RCC 7860 (cell line): ENCODE measurements at regions not wholly inside any gene's neighbourhood (a gene's known extent, or its start where the extent isn't known, plus 50 kb on each side); places are given as distances from the start of the nearest gene placed in this dataset.

Source experiments
- DNase-seq: peaks from one replicate; pipeline ENCODE4 v3.0.0-alpha.2; 2015; ENCODE audit warnings: low spot score
- FAIRE-seq: peaks from 2 replicates; lab custom pipeline; 2012; peaks lifted over from hg19 to GRCh38; lab: Jason Lieb, UNC

GRCh38 chr18:64888956-64889355 is 740.1 kb upstream of the LINC00305 start:
- no peak for FAIRE-seq
- no peak for DNase-seq

DNA sequence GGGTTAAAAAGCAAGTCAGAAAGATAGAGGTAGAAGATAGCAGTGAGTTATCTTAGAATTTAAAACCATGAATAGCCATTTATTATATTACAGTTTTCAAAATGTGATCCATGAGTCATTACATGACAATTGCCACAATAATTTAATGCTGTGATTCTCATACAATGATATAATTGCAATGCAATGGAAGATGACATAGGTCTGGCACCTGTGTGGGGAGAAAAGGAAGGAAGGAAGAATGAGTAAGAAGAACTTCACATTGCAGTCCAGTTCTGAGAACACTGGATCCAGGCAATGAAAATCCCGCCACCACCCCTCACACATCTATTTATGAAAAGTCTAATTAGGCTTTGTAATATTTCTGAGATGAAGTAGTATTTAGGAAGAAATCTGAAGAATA is 738.1 kb upstream of the LINC00305 start:
- FAIRE-seq (no peak), DNase-seq (no peak)

DNA sequence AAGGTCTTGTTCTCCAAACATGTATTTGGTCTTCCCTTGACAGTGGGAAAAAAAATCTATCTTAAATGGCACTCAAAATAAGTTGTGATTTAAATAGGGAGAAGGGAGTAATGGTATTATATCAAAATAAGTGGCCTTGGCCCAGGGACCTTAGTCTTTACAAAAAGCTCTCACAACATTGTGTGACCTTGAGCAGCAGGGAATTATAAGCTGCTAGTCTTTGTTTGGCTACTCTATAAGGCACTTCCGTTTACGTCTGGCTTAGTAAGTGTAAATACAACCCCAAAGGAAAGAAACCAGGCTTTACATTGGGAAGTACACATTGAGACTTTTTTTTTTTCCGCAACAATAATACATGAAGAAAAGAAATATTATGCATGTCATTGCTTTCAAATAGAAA is 734.0 kb upstream of the LINC00305 start:
- FAIRE-seq (no peak), DNase-seq (no peak)

DNA sequence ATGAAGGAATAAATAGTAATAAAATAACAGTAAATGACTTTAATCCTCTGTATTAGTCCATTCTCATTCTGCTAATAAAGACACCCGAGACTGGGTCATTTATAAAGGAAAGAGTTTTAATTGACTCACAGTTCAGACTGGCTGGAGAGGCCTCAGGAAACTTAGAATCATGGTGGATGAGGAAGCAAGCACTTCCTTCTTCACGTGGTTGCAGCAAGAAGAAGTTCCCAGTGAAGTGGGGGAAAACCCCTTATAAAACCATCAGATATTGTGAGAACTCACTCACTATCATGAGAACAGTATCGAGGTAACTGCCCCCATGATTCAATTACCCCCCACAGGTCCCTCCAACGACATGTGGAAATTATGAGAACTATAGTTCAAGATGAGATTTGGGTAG is 727.9 kb upstream of the LINC00305 start:
- FAIRE-seq (no peak), DNase-seq (no peak)

DNA sequence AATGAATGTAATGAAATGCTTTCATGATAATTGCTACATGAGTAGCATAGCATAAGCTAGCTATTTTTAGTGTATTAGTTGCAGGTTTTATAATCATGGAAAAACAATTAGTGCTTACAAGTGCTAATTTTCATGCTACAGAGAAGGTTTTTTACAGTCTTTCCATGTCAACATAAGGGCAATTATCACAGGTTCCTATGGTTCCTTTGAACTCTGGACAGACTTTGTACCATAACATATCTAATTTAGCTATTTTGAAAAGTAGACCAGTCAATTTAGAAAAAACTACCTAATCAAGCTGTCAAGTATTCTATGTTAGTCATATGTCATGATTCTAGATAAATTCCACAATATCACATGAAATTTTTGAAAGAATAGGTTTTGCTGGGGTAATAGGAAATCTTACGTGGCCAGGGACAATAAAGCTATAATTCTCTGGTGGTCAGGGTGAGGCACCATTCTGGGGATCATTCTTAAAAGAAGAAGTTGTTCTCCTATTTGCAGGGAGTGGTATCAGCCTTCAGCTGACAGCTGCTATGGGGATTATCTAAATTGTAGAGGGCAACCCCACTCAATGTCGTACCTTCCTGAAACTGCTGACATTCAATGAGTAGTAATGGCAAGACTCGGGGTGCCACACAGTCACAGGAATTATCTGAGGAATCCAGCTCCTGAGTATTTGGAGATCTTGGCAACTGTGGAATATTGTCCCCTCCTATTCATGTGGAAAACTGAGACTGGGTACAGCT is 724.0 kb upstream of the LINC00305 start:
- DNase-seq, result no peak

DNA sequence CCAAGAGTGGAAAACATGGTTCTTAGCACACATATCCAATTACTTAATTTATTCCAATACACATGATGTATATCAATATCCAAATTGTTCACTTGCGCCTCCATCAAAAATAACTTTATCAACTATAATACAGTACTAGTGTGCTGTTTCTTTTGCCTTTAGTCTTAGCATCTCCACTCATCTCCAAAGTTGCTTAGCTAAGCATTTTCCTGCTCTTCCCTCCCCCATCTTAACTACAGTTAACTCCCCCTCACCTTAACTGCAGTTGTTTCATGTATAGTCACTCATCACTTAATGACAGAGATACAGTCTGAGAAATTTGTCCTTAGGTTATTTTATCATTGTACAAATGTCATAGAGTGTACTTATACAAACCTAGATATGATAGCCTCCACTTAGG is 705.2 kb upstream of the LINC00305 start:
- no peak for DNase-seq
- FAIRE-seq, result no peak

More for the DNA sequence above, 724.0 kb upstream of the LINC00305 start:
- no peak for FAIRE-seq

- FAIRE-seq, result no peak
- no peak for DNase-seq
These were observed 703.4 kb upstream of the LINC00305 start for GRCh38 chr18:64852281-64852680.

GRCh38 chr18:64851726-64852125 is 702.8 kb upstream of the LINC00305 start:
- FAIRE-seq (no peak), DNase-seq (no peak)

- no peak for DNase-seq
- FAIRE-seq, result no peak
These were observed 701.9 kb upstream of the LINC00305 start for GRCh38 chr18:64850791-64851190.

GRCh38 chr18:64840911-64841701 is 692.2 kb upstream of the LINC00305 start:
- FAIRE-seq, result no peak

DNA sequence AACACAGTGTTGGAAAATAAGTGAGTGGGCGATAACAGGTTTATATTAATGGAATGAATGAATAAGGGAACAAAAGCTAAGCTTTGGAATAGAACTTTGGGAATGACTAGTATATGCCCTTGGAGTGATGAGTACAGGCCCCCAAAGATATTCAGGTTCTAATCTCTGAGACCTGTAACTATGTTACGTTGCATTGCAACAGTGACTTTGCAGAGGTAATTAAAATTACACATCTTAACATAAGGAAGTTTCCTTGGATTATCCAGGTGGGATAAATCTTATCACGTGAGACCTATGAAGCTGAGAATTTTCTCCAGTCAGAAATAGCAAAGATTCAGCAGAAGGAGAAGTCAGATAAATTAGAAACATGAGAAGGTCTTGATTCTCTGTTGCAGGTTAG is 661.5 kb upstream of the LINC00305 start:
- no peak for FAIRE-seq
- DNase-seq, result no peak

More at GRCh38 chr18:64840911-64841701, 692.2 kb upstream of the LINC00305 start:
- DNase-seq, result no peak

- FAIRE-seq (no peak), DNase-seq (no peak)
These were observed 660.9 kb upstream of the LINC00305 start for GRCh38 chr18:64809801-64810200.

DNA sequence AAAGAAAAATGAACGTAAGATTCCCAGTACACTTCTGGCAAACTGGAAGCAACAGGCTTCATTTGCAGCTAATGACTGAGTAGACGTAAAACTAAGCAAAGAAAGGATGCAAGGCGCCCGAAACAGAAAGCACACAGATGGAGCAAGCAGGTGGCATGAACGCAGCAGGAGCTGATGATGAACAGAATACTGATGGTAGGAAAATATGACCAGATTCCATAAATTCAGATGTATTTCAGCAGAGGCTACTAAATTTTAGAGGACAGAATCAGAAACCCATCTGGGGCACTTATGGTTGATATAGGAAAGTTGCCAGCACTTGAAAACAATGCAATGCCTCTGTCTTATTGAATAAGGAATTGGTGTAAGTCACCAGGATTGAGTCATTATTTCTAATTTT is 658.7 kb upstream of the LINC00305 start:
- no peak for FAIRE-seq
- DNase-seq, result no peak

DNA sequence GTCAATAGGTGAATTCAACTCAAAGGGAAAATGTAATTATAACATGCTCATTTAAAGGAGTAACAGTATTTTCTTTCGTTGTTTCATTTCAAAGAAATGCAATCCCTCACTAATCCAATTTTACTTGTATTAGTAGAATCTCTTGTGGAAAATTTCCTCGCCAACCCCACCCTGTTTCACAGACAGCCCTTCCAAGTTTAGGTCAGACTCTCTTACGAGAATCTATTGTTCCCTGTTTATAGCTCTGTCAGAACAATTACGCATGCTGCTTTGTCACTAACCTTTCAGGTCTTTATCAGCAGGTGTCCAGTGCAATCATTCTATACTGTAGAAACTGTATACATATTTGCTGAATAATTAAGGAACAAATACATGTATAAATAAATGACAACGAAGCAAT is 657.8 kb upstream of the LINC00305 start:
- FAIRE-seq (no peak), DNase-seq (no peak)

- DNase-seq (no peak), FAIRE-seq (no peak)
These were observed 657.3 kb upstream of the LINC00305 start for GRCh38 chr18:64806232-64806631.

DNA sequence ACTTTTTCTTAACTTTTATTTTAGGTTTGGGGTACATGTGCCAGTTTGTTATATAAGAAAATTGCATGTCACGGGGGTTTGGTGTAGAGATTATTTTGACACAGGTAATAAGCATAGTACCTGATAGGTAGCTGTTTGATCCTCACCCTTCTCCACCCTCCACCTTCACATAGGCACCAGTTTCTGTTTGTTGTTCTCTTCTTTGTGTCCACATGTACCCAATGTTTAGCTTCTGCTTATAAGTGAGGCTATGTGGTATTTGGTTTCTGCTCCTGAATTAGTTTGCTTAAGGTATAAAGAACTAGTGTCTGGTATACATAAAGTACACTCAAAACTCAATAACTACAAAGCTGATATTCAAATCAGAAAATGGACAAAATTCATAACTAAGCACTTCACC is 654.6 kb upstream of the LINC00305 start:
- FAIRE-seq (no peak), DNase-seq (no peak)

DNA sequence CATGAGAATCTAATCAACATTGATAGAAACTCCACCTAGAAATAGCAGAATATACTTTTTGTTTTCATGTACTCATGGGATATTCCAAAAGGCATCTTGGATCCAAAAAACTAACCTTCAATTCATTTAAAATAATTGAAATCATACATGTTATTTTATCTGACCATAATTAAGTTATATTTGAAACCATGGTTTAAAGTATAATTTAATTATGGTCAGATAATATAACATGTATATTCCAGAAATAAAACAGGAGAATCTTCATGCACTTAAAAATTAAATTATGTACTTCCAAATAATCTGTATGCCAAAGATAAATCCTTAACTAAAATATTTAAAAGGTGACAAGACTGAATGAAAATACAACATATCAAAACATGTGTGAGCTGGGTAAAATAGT is 651.3 kb upstream of the LINC00305 start:
- DNase-seq, result no peak
- no peak for FAIRE-seq

- DNase-seq (no peak), FAIRE-seq (no peak)
These were observed 650.5 kb upstream of the LINC00305 start for GRCh38 chr18:64799376-64799775.

DNA sequence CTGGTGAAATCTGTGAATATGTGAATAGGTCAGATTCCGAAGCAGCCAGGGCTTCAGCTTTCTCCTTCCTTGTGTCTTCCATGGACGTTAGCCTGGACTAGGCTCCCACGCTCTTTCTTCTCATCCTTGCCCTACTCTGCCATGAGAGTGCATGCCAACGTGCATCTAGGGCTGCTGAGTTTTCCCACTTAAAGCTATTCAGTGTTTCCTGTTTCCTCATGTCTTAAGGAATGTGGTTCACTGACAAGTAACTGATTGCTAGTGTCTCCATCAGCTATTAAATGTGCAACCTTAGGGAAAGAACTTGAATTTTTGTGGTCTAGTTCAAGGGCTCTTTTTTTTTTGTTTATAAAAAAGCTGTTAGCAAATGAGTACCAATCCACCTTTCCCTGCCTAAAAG is 642.3 kb upstream of the LINC00305 start:
- no peak for FAIRE-seq

GRCh38 chr18:64785686-64786085 is 636.8 kb upstream of the LINC00305 start:
- FAIRE-seq (no peak), DNase-seq (no peak)

More for the DNA sequence above, 642.3 kb upstream of the LINC00305 start:
- no peak for DNase-seq

DNA sequence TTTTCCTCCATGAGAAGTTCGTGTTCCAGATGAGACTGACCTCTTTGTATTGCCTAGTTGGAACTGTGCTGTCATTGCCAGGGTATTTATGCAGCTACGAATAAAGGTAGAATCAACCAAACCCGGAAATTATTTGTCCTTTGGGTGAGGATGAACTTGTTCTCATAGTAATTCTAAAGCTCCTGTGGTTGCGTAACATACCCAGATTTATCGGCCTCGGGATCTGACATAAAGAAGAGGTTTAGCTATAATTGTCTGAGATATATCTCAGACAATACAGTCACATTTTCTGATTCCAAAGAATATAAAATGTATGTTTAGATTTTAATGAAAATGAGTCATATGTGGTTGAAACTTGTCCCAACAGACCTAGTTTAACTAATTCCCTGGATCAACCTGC is 628.7 kb upstream of the LINC00305 start:
- no peak for DNase-seq
- FAIRE-seq, result no peak

GRCh38 chr18:64765908-64766307 is 617.0 kb upstream of the LINC00305 start:
- FAIRE-seq, result no peak
- no peak for DNase-seq
